Testis (tissue), 2 donors: ENCODE measurements at regions not wholly inside any gene's neighbourhood (a gene's known extent, or its start where the extent isn't known, plus 50 kb on each side); places are given as distances from the start of the nearest gene placed in this dataset.

Experiments
- DNase-seq: peaks from one replicate; pipeline ENCODE4 v3.0.0-alpha.2; 2019
- H3K27ac ChIP-seq, 2 donors: fragments of 200-600 bp; sonication (generic); one replicate each; pipeline ENCODE4 v1.5.1; 2019
- H3K27me3 ChIP-seq: fragments of 200-600 bp; sonication (generic); one replicate; pipeline ENCODE4 v1.5.1; 2019
- H3K36me3 ChIP-seq: fragments of 200-600 bp; sonication (generic); one replicate; pipeline ENCODE4 v1.5.1; 2017; ENCODE audit warnings: low read depth; ENCODE audit errors: missing control alignments
- H3K4me1 ChIP-seq: fragments of 200-600 bp; sonication (generic); one replicate; pipeline ENCODE4 v1.5.1; 2019
- H3K4me3 ChIP-seq, 2 donors: fragments of 200-600 bp; sonication (generic); one replicate each; pipeline ENCODE4 v1.5.1; 2017 to 2019
- H3K9me3 ChIP-seq: fragments of 200-600 bp; sonication (generic); one replicate; pipeline ENCODE4 v1.5.1; 2017
- POLR2A ChIP-seq: fragments of 450-650 bp; IDR thresholded peaks from one replicate; pipeline ENCODE4 v1.6.1; 2017; ENCODE audit warnings: antibody characterized with exemption, mild to moderate bottlenecking, moderate library complexity
- WGBS, 2 donors: methylation state at CpG; one replicate each; pipeline ENCODE4 v1.1.5; 2018; 5-methylcytosine and 5-hydroxymethylcytosine counted together
- intact Hi-C: fragments of 100-400 bp; cut with DNase I; formaldehyde crosslinking; loops from one replicate; pipeline ENCODE4 v1.15.1; 2023; ENCODE audit warnings: low total_unique reads
- TF ChIP-seq, protein P1 (sequence below), 3 experiments: fragments of 450-650 bp in 2 of 3; fragments of 200-600 bp in 1 of 3; sonication (generic) in 1 of 3; IDR thresholded peaks; one replicate each; pipeline ENCODE4 v1.5.1; 2016 to 2019; ENCODE audit warnings: antibody characterized with exemption in 3 of 3, mild to moderate bottlenecking in 2 of 3, moderate library complexity in 1 of 3

- no peaks in the 10 kb centered on the region for H3K36me3 ChIP-seq
- 25 to 64% methylated on average over 4 of the region's 4 CpGs for WGBS, 2 donors
- no peaks in the 10 kb centered on the region for H3K4me1 ChIP-seq
- peak; percentile 18 for DNase-seq
- no peak overlapping the region for H3K27ac ChIP-seq
- H3K9me3 ChIP-seq = no peaks in the 10 kb centered on the region
- H3K4me3 ChIP-seq = no peak overlapping the region
- no peaks in the 10 kb centered on the region for H3K27me3 ChIP-seq
- intact Hi-C loops = no loop called here
- TF ChIP-seq, protein P1, sequence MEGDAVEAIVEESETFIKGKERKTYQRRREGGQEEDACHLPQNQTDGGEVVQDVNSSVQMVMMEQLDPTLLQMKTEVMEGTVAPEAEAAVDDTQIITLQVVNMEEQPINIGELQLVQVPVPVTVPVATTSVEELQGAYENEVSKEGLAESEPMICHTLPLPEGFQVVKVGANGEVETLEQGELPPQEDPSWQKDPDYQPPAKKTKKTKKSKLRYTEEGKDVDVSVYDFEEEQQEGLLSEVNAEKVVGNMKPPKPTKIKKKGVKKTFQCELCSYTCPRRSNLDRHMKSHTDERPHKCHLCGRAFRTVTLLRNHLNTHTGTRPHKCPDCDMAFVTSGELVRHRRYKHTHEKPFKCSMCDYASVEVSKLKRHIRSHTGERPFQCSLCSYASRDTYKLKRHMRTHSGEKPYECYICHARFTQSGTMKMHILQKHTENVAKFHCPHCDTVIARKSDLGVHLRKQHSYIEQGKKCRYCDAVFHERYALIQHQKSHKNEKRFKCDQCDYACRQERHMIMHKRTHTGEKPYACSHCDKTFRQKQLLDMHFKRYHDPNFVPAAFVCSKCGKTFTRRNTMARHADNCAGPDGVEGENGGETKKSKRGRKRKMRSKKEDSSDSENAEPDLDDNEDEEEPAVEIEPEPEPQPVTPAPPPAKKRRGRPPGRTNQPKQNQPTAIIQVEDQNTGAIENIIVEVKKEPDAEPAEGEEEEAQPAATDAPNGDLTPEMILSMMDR (IDR thresholded peaks at IDR 0.05) = no peak
- TF ChIP-seq POLR2A = no peak
These were observed 341.4 kb downstream of the CNTN3 start for GRCh38 chr3:74273091-74273490.

DNA sequence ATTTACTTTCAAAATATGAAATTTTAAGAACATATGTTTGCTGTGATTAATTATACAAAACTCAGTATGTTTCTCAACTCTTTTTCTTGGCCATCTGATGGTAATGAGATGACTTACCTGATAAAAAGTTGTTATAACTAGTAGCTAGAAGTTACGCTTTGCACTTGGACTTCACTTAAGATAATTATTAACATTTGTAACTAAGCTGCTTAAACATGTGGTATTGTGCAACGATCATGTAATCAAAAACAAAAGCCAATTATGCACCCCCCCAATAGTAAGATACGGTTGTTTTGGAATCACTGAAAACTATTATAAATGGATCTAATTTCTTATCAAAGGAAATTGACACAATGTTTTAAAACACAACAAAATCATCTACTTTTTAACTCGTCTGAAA is 342.9 kb downstream of the CNTN3 start:
- intact Hi-C loops = no loop called here
- Histone ChIP-seq H3K36me3 (no peaks in the 10 kb centered on the region), H3K4me1 (no peaks in the 10 kb centered on the region), H3K4me3 (no peak overlapping the region), H3K9me3 (no peaks in the 10 kb centered on the region), H3K27me3 (no peaks in the 10 kb centered on the region), H3K27ac (no peak overlapping the region)
- 58 to 70% methylated on average over 4 of the region's 4 CpGs for WGBS, 2 donors
- no peak for DNase-seq
- TF ChIP-seq POLR2A = no peak
- TF ChIP-seq, protein P1 (IDR thresholded peaks at IDR 0.05) = no peak

DNA sequence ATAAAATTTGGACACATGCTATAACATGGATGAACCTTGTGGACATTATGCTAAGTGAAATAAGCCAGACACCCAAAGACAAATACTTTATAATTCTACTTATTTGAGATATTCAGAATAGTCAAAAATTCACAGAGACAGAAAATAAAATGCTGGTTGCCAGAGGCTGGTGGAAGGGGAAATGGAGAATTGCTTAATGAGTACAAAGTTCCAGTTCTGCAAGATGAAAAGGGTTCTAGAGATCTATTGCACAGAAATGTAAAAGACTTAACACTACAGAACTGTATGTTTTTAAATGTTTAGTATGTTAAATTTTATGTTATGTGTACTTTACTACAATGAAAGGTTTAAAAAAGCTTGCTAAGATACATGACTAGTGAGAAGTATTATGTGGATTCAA is 344.8 kb downstream of the CNTN3 start:
- H3K9me3 ChIP-seq = no peaks in the 10 kb centered on the region
- intact Hi-C loops = no loop called here

GRCh38 chr3:74268753-74269152 is 345.7 kb downstream of the CNTN3 start:
- no peaks in the 10 kb centered on the region for H3K36me3 ChIP-seq
- H3K27me3 ChIP-seq = no peaks in the 10 kb centered on the region
- H3K27ac ChIP-seq = no peak overlapping the region
- TF ChIP-seq POLR2A = no peak
- TF ChIP-seq, protein P1 (IDR thresholded peaks at IDR 0.05) = no peak
- no peak for DNase-seq
- H3K4me3 ChIP-seq = no peak overlapping the region
- H3K9me3 ChIP-seq = no peaks in the 10 kb centered on the region
- WGBS, 2 donors = 53 to 72% methylated on average over 2 of the region's 2 CpGs
- intact Hi-C loops = no loop called here
- no peaks in the 10 kb centered on the region for H3K4me1 ChIP-seq

More for the DNA sequence above, 344.8 kb downstream of the CNTN3 start:
- Histone ChIP-seq H3K4me1 (no peaks in the 10 kb centered on the region), H3K27me3 (no peaks in the 10 kb centered on the region), H3K27ac (no peak overlapping the region), H3K4me3 (no peak overlapping the region), H3K36me3 (no peaks in the 10 kb centered on the region)
- TF ChIP-seq, protein P1 (IDR thresholded peaks at IDR 0.05) = no peak
- TF ChIP-seq POLR2A = no peak
- DNase-seq = no peak

- TF ChIP-seq POLR2A = no peak
- TF ChIP-seq, protein P1 (IDR thresholded peaks at IDR 0.05) = peak; percentile 57 to 82 (median 60)
- Histone ChIP-seq H3K27ac (no peak overlapping the region), H3K9me3 (no peaks in the 10 kb centered on the region), H3K36me3 (no peaks in the 10 kb centered on the region), H3K27me3 (no peaks in the 10 kb centered on the region), H3K4me1 (no peaks in the 10 kb centered on the region), H3K4me3 (no peak overlapping the region)
- intact Hi-C loops = no loop called here
- DNase-seq = peak; percentile 75
- WGBS, 2 donors = 38% methylated on average over 13 of the region's 13 CpGs
These were observed 346.8 kb downstream of the CNTN3 start for GRCh38 chr3:74267588-74268184.
